ENCODE measurements at regions not wholly inside any gene's neighbourhood (a gene's known extent, or its start where the extent isn't known, plus 50 kb on each side); places are given as distances from the start of the nearest gene placed in this dataset.
A peak's percentile ranks its signal among the peaks of the same experiment; 100 is the strongest.
"Not testable (repeated sequence)": the region's sequence is repeated elsewhere in the genome, so short reads cannot be mapped to it uniquely, and the experiment has no call there.

DNA sequence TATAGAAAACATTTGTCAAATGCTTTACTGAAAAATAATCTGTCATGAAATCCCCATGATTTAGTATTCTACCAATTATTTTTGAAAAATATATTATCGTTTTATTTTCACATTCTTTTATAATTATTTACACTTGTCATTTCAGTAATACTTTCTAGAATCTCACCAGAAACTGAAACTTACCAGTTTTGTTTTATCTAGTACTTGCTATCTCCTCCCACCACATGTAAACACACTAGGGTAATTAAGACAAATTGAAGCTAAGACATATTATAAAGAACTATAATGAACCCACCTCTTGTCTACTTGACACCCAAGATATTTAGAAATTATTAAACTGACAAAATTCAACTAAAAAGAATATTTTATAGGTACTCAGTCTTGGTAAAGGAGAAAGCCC is 51.5 kb upstream of the GRM3 start:
- no peak for DNase-seq

DNA sequence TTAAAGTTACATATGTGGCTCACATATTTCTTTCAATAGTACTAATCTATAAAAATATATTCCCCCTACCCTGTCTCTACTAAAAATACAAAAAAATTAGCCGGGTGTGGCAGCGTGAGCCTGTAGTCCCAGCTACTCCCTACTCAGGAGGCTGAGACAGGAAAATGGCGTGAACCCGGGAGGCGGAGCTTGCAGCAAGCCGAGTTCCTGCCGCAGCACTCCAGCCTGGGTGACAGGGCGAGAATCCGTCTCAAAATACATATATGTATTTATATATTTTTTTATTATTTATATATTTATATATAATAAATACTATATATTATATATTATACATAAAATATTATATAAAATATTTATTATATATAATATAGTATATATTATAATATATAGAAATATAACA is 69.7 kb upstream of the GRM3 start:
- DNase-seq, result no peak

- DNase-seq, result peak; percentile 57
Measured at GRCh38 chr7:86558680-86559501, 84.8 kb upstream of the GRM3 start.

DNA sequence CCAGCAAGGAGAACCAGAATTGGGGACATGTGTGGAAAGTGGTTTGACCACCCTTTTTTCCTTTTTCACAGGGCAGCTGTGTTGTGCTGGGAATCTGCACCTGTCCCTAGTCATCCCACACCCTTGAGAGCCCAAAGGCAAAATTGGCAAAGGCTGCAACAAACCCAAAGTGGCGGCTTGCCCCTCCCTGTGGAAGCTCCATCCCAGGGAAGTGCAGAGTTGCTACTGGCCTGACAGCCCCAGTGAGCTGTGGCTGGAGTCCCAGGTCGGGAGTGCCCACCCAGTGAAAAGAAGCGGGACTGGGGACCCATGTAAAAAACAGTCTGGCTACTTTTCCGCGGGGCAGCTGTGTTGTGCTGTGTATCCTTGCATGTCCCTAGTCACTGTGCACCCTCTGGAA is 109.1 kb upstream of the GRM3 start:
- DNase-seq, result no peak

DNA sequence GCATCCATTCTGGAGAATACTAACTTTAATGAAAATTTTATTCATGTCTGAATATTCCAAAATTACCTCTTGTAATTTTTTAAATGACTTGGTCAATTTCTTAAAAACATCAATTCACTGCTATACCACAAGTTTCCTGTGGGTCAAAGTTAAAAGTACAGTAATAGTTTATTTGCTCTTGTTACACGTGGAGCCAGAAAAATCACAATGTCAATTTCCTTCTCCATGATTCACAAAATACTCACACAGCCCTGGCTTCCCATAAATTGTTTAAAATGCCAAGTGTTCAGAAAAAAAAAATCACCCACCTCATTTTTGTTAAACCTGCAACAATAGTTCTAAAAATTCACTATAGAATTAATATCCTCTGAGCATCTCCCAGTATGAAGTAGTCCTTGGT is 139.5 kb upstream of the GRM3 start:
- DNase-seq, result no peak

GRCh38 chr7:86499986-86500385 is 143.7 kb upstream of the GRM3 start:
- DNase-seq, result no peak

DNA sequence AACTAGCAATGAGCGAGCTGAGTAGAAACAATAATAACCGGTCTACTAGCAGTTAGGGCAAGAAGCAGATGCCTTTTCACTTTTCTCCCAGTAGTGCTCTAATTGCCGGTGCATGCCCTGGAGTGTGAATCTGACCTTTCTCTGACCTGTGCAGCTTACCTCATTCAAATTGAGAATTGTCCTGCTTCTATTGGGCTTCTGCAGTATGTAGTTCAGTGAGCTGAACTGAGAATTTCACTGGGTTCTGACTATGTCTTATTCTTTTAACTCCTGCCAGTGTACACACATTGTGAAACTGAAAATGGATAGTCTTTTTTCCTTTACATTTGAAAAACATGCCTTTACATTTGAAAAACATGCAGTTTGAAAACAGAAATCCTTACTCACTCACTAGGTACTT is 157.9 kb upstream of the GRM3 start:
- DNase-seq, result no peak

- no peak for DNase-seq
Measured at GRCh38 chr7:86479144-86479543, 164.6 kb upstream of the GRM3 start.

DNA sequence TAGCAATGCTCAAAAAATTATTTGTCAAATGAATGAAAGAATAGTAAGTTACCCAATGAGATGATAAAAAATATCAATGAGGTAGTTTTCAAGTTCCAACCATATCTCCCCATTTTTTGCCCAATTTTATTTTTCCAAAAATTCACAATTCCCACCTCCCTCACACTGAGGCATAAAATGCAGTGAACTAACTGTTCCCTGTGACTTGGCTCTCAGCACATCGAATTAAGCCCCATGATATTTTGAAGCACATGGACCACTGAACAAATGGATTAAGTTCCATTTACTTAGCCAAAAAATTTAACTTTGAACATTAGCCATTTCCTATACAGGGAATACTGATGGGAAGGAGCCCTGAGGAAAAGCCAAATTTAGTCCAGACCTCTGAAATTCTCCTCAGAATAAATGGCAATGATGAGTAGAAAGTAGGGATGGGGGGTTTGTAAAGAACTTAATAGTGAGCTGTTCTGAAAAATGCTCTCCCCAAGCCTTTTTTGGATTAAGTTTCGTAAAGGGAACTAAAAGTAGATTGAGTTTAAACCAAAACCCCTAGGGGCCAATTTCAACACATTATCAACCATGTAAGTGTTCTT is 166.3 kb upstream of the GRM3 start:
- DNase-seq, result no peak

GRCh38 chr7:86470763-86471162 is 172.9 kb upstream of the GRM3 start:
- DNase-seq, result no peak

DNA sequence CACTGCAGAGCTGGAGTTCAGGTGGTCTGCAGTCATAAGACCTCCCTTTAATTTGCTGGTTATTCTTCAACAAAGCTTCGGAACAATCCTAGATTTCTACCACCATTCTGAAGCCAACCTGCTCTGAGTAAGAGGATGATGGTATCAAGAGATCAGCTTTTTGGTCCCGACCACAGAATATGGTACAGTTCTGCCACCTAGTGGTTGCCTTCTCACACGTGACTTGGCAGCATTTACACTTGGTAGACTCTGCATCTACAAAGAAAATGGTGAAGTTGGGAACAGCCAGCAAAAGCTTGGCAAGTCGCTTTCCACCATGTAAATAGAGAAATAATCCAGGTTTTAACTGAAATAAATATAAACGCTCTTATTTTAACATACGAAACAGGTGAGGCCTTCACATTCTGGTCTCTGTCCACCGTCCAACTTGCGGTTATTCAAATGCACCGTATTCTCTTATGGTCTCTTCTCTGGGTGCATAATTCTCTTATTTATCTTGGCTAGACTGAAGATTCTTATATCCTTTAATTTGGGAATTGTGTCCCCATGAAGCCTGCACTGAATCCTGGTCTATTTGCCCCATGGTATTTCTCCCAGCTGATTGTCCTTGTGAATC is 173.9 kb upstream of the GRM3 start:
- DNase-seq, result peak; percentile 82

DNA sequence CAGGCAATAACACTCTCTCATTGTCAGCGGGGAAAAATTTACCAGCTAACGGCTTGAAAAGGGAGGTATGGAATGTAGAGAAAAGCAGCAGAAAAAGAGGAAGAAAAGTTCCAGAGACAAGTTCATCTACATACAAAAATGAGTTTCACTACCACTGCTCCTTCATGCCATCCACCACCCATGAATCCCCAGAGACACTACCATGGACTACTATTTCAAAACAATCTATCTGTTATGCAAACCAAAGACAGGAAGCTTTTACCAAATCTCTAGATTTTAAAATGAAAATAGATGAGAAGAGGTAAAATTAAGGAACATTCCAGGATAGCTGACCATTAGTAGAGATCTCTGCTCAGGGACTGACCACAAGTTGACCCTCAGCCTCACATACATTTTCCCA is 189.0 kb upstream of the GRM3 start:
- DNase-seq, result no peak

- no peak for DNase-seq
Measured at GRCh38 chr7:86453454-86453853, 190.3 kb upstream of the GRM3 start.

- no peak for DNase-seq
Measured at GRCh38 chr7:86448856-86449255, 194.9 kb upstream of the GRM3 start.

GRCh38 chr7:86445285-86445684 is 198.4 kb upstream of the GRM3 start:
- DNase-seq, result no peak

DNA sequence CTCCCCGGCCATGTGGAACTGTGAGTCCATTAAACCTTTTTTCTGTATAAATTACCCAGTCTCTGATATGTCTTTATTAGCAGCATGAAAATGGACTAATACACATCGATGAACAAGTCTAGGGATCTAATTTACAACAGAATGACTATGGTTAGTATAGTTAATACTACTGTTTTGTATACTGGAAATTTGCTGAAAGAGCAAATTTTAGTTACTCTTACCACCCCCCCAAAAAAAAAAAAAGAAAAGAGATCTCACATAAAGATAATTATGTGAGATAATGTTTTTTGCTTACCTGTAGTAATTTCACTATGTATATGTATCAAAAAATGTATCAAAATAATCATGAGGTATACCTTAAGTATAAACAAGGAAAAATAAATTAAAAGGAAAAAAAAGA is 199.5 kb upstream of the GRM3 start:
- DNase-seq, result no peak

DNA sequence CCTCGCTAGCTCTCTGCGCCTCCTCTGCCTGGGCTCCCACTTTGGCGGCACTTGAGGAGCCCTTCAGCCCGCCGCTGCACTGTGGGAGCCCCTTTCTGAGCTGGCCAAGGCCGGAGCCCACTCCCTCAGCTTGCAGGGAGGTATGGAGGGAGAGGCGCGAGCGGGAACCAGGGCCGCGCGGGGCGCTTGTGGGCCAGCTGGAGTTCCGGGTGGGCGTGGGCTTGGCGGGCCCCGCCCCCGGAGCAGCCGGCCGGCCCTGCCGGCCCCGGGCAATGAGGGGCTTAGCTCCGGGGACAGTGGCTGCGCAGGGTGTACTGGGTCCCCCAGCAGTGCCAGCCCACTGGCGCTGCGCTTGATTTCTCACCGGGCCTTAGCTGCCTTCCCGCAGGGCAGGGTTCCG is 203.3 kb upstream of the GRM3 start:
- DNase-seq, result not testable (repeated sequence)

- no peak for DNase-seq
Measured at GRCh38 chr7:86437951-86438450, 205.7 kb upstream of the GRM3 start.

DNA sequence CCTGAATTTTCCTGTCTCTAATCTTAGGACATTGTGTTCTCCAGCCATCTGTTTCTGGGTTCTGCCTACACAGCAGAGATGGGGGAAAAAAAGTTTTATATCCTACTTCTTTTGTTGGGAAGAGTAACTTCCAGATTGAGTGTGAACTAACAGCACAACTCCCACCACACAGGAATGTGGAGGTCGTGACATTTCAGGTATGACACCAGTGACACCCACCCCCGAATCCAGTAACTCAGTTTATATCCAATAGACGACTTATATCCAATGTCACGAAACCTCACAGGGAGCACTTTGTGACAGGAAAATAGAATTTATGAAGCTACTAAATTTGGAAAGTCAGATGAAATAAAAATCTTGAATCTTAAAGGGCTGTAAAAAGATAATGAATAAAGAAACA is 211.9 kb upstream of the GRM3 start:
- no peak for DNase-seq

GRCh38 chr7:86411814-86412213 is 231.9 kb upstream of the GRM3 start:
- no peak for DNase-seq

DNA sequence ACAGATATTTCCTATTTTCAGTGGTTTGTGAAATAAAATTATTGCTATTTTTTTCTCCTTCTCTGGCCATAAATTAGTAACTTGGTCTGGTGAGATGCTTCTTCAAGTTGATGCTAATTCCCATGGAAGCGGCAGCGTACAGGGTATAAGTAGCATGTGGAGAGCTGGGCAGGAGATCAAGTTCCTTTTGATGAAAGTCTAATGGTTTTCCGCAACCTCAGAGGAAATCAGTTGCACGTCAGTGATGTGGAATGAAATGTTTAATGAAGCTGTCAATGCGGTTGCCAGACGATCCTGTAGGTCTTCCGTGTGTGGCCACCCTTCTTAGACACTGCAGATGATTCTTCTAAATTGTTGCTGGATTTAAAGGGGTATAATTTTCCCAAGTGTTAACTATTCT is 236.4 kb upstream of the GRM3 start:
- no peak for DNase-seq

- DNase-seq, result no peak
Measured at GRCh38 chr7:86391813-86392212, 251.9 kb upstream of the GRM3 start.

GRCh38 chr7:86375602-86376001 is 268.1 kb upstream of the GRM3 start:
- not testable (repeated sequence) for DNase-seq

GRCh38 chr7:86372262-86372661 is 271.4 kb upstream of the GRM3 start:
- DNase-seq, result no peak
